NB4 (cell line): ENCODE measurements at regions not wholly inside any gene's neighbourhood (a gene's known extent, or its start where the extent isn't known, plus 50 kb on each side); places are given as distances from the start of the nearest gene placed in this dataset.

Experiments
- MYC ChIP-seq: IDR thresholded peaks from 2 replicates; pipeline ENCODE4 v1.6.1; 2011; ENCODE audit warnings: low read depth, low read length
- POLR2A ChIP-seq: IDR thresholded peaks from 2 replicates; pipeline ENCODE4 v1.6.1; 2011; ENCODE audit warnings: mild to moderate bottlenecking; ENCODE audit not compliant: insufficient read length; ENCODE audit errors: extremely low read depth
- TF ChIP-seq, protein P1 (sequence below): IDR thresholded peaks from one replicate; pipeline ENCODE4 v1.5.1; 2012; ENCODE audit warnings: low read depth, low read length
- TF ChIP-seq, protein P2 (sequence below): IDR thresholded peaks from 2 replicates; pipeline ENCODE4 v1.6.1; 2011; ENCODE audit warnings: low read depth, low read length

DNA sequence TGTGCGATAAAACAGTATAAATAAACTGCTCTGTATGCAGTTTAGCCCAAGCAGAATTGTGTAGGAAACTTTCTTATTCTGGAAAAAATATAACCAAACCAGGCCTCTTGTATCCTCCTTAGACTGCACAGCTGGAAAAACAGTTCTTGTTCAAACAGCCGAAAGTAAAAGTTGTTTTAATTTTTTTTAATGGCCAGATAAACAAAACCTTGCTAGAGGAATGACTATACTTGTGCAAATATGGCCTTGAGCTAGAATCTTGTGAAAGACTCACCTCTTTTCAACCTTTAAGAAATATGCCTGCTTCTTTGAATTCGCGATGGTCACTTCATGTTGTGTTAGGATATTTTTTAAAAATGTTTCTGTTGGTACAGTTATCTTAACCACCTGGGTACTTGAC lies 114.5 kb upstream of the MAF start:
- TF ChIP-seq POLR2A (no peak), MYC (no peak)
- TF ChIP-seq, protein P1, sequence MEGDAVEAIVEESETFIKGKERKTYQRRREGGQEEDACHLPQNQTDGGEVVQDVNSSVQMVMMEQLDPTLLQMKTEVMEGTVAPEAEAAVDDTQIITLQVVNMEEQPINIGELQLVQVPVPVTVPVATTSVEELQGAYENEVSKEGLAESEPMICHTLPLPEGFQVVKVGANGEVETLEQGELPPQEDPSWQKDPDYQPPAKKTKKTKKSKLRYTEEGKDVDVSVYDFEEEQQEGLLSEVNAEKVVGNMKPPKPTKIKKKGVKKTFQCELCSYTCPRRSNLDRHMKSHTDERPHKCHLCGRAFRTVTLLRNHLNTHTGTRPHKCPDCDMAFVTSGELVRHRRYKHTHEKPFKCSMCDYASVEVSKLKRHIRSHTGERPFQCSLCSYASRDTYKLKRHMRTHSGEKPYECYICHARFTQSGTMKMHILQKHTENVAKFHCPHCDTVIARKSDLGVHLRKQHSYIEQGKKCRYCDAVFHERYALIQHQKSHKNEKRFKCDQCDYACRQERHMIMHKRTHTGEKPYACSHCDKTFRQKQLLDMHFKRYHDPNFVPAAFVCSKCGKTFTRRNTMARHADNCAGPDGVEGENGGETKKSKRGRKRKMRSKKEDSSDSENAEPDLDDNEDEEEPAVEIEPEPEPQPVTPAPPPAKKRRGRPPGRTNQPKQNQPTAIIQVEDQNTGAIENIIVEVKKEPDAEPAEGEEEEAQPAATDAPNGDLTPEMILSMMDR: no peak
- TF ChIP-seq, protein P2, sequence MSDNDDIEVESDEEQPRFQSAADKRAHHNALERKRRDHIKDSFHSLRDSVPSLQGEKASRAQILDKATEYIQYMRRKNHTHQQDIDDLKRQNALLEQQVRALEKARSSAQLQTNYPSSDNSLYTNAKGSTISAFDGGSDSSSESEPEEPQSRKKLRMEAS: no peak
